CD8-positive, alpha-beta memory T cell (primary cell): ENCODE measurements at regions not wholly inside any gene's neighbourhood (a gene's known extent, or its start where the extent isn't known, plus 50 kb on each side); places are given as distances from the start of the nearest gene placed in this dataset.

Source experiments
- CTCF ChIA-PET: fragments of 350-600 bp; sonication (Branson Sonifier 250); formaldehyde crosslinking; loops from one replicate; lab custom pipeline; 2021; ENCODE audit warnings: antibody characterized with exemption; lab: Charles Lee
- POLR2A ChIA-PET: fragments of 350-600 bp; sonication (Branson Sonifier 250); formaldehyde crosslinking; loops from one replicate; lab custom pipeline; 2021; ENCODE audit warnings: antibody characterized with exemption; lab: Charles Lee
- DNase-seq, 5 donors: peaks; one replicate each; pipeline versions ENCODE4 v3.0.0 to v3.0.0-alpha.2; 2020 to 2022; ENCODE audit warnings: mixed read lengths in 1 of 5
- H3K27ac ChIP-seq: one replicate; pipeline ENCODE4 v1.7.0; 2013; ENCODE audit warnings: low read depth, mild to moderate bottlenecking, low read length, moderate library complexity
- H3K27me3 ChIP-seq: 2 replicates; pipeline ENCODE4 v1.7.0; 2013; ENCODE audit warnings: low read length, mild to moderate bottlenecking; ENCODE audit not compliant: insufficient read depth, poor library complexity, severe bottlenecking
- H3K36me3 ChIP-seq: 2 replicates; pipeline ENCODE4 v1.7.0; 2013; ENCODE audit warnings: mild to moderate bottlenecking, low read length, moderate library complexity; ENCODE audit not compliant: insufficient read depth
- H3K4me1 ChIP-seq: 2 replicates; pipeline ENCODE4 v1.7.0; 2013; ENCODE audit warnings: mild to moderate bottlenecking, low read length, moderate library complexity; ENCODE audit not compliant: insufficient read depth
- H3K4me3 ChIP-seq: 2 replicates; pipeline ENCODE4 v1.7.0; 2013; ENCODE audit warnings: mild to moderate bottlenecking, low read length
- H3K9me3 ChIP-seq: 2 replicates; pipeline ENCODE4 v1.7.0; 2013; ENCODE audit warnings: mild to moderate bottlenecking, low read length
- H3K27ac Mint-ChIP-seq, 8 donors: one replicate each; pipeline ENCODE4 v1.8.0; 2020 to 2021; ENCODE audit warnings: mixed read lengths in 8 of 8, mild to moderate bottlenecking in 6 of 8, inconsistent platforms in 3 of 8, moderate library complexity in 3 of 8
- H3K27me3 Mint-ChIP-seq, 2 donors: one replicate each; pipeline ENCODE4 v1.8.0; 2020 to 2021; ENCODE audit warnings: mixed read lengths in 2 of 2, mild to moderate bottlenecking in 1 of 2, moderate library complexity in 1 of 2
- H3K36me3 Mint-ChIP-seq, 3 donors: one replicate each; pipeline ENCODE4 v1.8.0; 2020 to 2021; ENCODE audit warnings: mixed read lengths in 3 of 3, inconsistent platforms in 1 of 3, mild to moderate bottlenecking in 1 of 3
- H3K4me1 Mint-ChIP-seq, 3 donors: one replicate each; pipeline ENCODE4 v1.8.0; 2020 to 2021; ENCODE audit warnings: mixed read lengths in 3 of 3, inconsistent platforms in 1 of 3, mild to moderate bottlenecking in 1 of 3
- H3K4me3 Mint-ChIP-seq, 7 donors: one replicate each; pipeline ENCODE4 v1.8.0; 2020 to 2021; ENCODE audit warnings: mixed read lengths in 7 of 7, mild to moderate bottlenecking in 6 of 7, moderate library complexity in 4 of 7, inconsistent platforms in 2 of 7
- H3K9me3 Mint-ChIP-seq, 5 donors: one replicate each; pipeline ENCODE4 v1.8.0; 2020 to 2022; ENCODE audit warnings: mixed read lengths in 5 of 5, mild to moderate bottlenecking in 3 of 5, moderate library complexity in 2 of 5, inconsistent platforms in 1 of 5

GRCh38 chr1:103243481-103243880 lies 135.2 kb upstream of the COL11A1 start:
- DNase-seq, result no peak
- H3K36me3 Mint-ChIP-seq, result no peaks in the 10 kb centered on the region

GRCh38 chr1:103239034-103239433 lies 130.7 kb upstream of the COL11A1 start:
- Mint-ChIP-seq H3K9me3 (peaks cover 0 to 6% (median 0%) of the 10 kb centered on the region in 5 donors), H3K4me3 (no peak overlapping the region), H3K27ac (no peak overlapping the region), H3K36me3 (no peaks in the 10 kb centered on the region), H3K4me1 (no peaks in the 10 kb centered on the region), H3K27me3 (no peaks in the 10 kb centered on the region)
- ChIA-PET POLR2A (no interaction called here), CTCF (no interaction called here)
- Histone ChIP-seq H3K4me1 (no peaks in the 10 kb centered on the region), H3K36me3 (no peaks in the 10 kb centered on the region), H3K27ac (no peak overlapping the region), H3K4me3 (no peak overlapping the region), H3K9me3 (no peaks in the 10 kb centered on the region), H3K27me3 (no peaks in the 10 kb centered on the region)
- DNase-seq, result no peak

More at GRCh38 chr1:103243481-103243880, 135.2 kb upstream of the COL11A1 start:
- POLR2A ChIA-PET, result no interaction called here
- H3K36me3 ChIP-seq, result no peaks in the 10 kb centered on the region
- no peak overlapping the region for H3K4me3 Mint-ChIP-seq
- no peaks in the 10 kb centered on the region for H3K27me3 ChIP-seq
- H3K27ac Mint-ChIP-seq, result no peak overlapping the region
- no peaks in the 10 kb centered on the region for H3K9me3 ChIP-seq
- H3K4me1 Mint-ChIP-seq, result no peaks in the 10 kb centered on the region
- H3K27ac ChIP-seq, result no peak overlapping the region
- H3K27me3 Mint-ChIP-seq, result no peaks in the 10 kb centered on the region
- H3K4me1 ChIP-seq, result no peaks in the 10 kb centered on the region
- H3K4me3 ChIP-seq, result no peak overlapping the region
- CTCF ChIA-PET, result no interaction called here
- peaks cover 0 to 6% (median 0%) of the 10 kb centered on the region in 5 donors for H3K9me3 Mint-ChIP-seq

- no peaks in the 10 kb centered on the region for H3K36me3 ChIP-seq
- no peaks in the 10 kb centered on the region for H3K4me1 ChIP-seq
- Mint-ChIP-seq H3K27me3 (no peaks in the 10 kb centered on the region), H3K4me1 (no peaks in the 10 kb centered on the region), H3K9me3 (peaks cover 0 to 2% (median 0%) of the 10 kb centered on the region in 5 donors), H3K4me3 (no peak overlapping the region), H3K36me3 (no peaks in the 10 kb centered on the region), H3K27ac (no peak overlapping the region)
- no peak for DNase-seq
- no peak overlapping the region for H3K4me3 ChIP-seq
- ChIA-PET CTCF (no interaction called here), POLR2A (no interaction called here)
- no peaks in the 10 kb centered on the region for H3K27me3 ChIP-seq
- H3K27ac ChIP-seq, result no peak overlapping the region
- H3K9me3 ChIP-seq, result no peaks in the 10 kb centered on the region
Observed at GRCh38 chr1:103230061-103230460, 121.7 kb upstream of the COL11A1 start.

GRCh38 chr1:103220631-103221041 lies 112.3 kb upstream of the COL11A1 start:
- H3K27me3 Mint-ChIP-seq, result no peaks in the 10 kb centered on the region
- ChIA-PET CTCF (no interaction called here), POLR2A (no interaction called here)
- H3K4me3 Mint-ChIP-seq, result no peak overlapping the region
- DNase-seq, result no peak
- no peak overlapping the region for H3K27ac Mint-ChIP-seq
- no peaks in the 10 kb centered on the region for H3K4me1 ChIP-seq
- no peak overlapping the region for H3K27ac ChIP-seq
- no peaks in the 10 kb centered on the region for H3K36me3 ChIP-seq
- peaks cover 0 to 12% (median 2%) of the 10 kb centered on the region in 5 donors for H3K9me3 Mint-ChIP-seq
- no peaks in the 10 kb centered on the region for H3K9me3 ChIP-seq
- H3K27me3 ChIP-seq, result no peaks in the 10 kb centered on the region
- no peak overlapping the region for H3K4me3 ChIP-seq
- no peaks in the 10 kb centered on the region for H3K36me3 Mint-ChIP-seq
- no peaks in the 10 kb centered on the region for H3K4me1 Mint-ChIP-seq

GRCh38 chr1:103218821-103219220 lies 110.5 kb upstream of the COL11A1 start:
- H3K4me1 Mint-ChIP-seq, result no peaks in the 10 kb centered on the region
- H3K4me3 ChIP-seq, result no peak overlapping the region
- H3K9me3 Mint-ChIP-seq, result peaks cover 0 to 15% (median 0%) of the 10 kb centered on the region in 5 donors
- H3K9me3 ChIP-seq, result no peaks in the 10 kb centered on the region
- H3K27ac Mint-ChIP-seq, result no peak overlapping the region
- no peaks in the 10 kb centered on the region for H3K4me1 ChIP-seq
- no peak for DNase-seq
- ChIA-PET POLR2A (no interaction called here), CTCF (no interaction called here)
- no peak overlapping the region for H3K27ac ChIP-seq
- H3K36me3 Mint-ChIP-seq, result no peaks in the 10 kb centered on the region
- H3K36me3 ChIP-seq, result no peaks in the 10 kb centered on the region
- H3K4me3 Mint-ChIP-seq, result no peak overlapping the region
- H3K27me3 ChIP-seq, result no peaks in the 10 kb centered on the region
- H3K27me3 Mint-ChIP-seq, result no peaks in the 10 kb centered on the region

GRCh38 chr1:103218369-103218768 lies 110.0 kb upstream of the COL11A1 start:
- Mint-ChIP-seq H3K27me3 (no peaks in the 10 kb centered on the region), H3K9me3 (peaks cover 0 to 13% (median 0%) of the 10 kb centered on the region in 5 donors), H3K27ac (no peak overlapping the region), H3K4me3 (no peak overlapping the region), H3K4me1 (no peaks in the 10 kb centered on the region), H3K36me3 (no peaks in the 10 kb centered on the region)
- POLR2A ChIA-PET, result no interaction called here
- DNase-seq, result no peak
- Histone ChIP-seq H3K27me3 (no peaks in the 10 kb centered on the region), H3K36me3 (no peaks in the 10 kb centered on the region), H3K27ac (no peak overlapping the region), H3K4me1 (no peaks in the 10 kb centered on the region), H3K4me3 (no peak overlapping the region), H3K9me3 (no peaks in the 10 kb centered on the region)
- CTCF ChIA-PET, result no interaction called here

GRCh38 chr1:103211073-103211472 lies 102.8 kb upstream of the COL11A1 start:
- Mint-ChIP-seq H3K27ac (no peak overlapping the region), H3K4me3 (no peak overlapping the region), H3K4me1 (no peaks in the 10 kb centered on the region), H3K36me3 (no peaks in the 10 kb centered on the region), H3K9me3 (peaks cover 0 to 14% (median 0%) of the 10 kb centered on the region in 5 donors), H3K27me3 (no peaks in the 10 kb centered on the region)
- ChIA-PET CTCF (no interaction called here), POLR2A (no interaction called here)
- Histone ChIP-seq H3K36me3 (no peaks in the 10 kb centered on the region), H3K27ac (no peak overlapping the region), H3K4me1 (no peaks in the 10 kb centered on the region), H3K27me3 (no peaks in the 10 kb centered on the region), H3K9me3 (no peaks in the 10 kb centered on the region), H3K4me3 (no peak overlapping the region)
- DNase-seq, result no peak

- Mint-ChIP-seq H3K36me3 (no peaks in the 10 kb centered on the region), H3K4me3 (no peak overlapping the region), H3K9me3 (peaks cover 0 to 12% (median 0%) of the 10 kb centered on the region in 5 donors), H3K27ac (peak overlapping the region in 1 of 8 donors; percentile 26), H3K27me3 (no peaks in the 10 kb centered on the region), H3K4me1 (no peaks in the 10 kb centered on the region)
- Histone ChIP-seq H3K36me3 (no peaks in the 10 kb centered on the region), H3K4me3 (no peak overlapping the region), H3K27me3 (no peaks in the 10 kb centered on the region), H3K9me3 (no peaks in the 10 kb centered on the region), H3K27ac (no peak overlapping the region), H3K4me1 (no peaks in the 10 kb centered on the region)
- DNase-seq, result no peak
- CTCF ChIA-PET, result no interaction called here
- POLR2A ChIA-PET, result no interaction called here
Observed at GRCh38 chr1:103208844-103209243, 100.5 kb upstream of the COL11A1 start.

GRCh38 chr1:103199001-103199400 lies 90.7 kb upstream of the COL11A1 start:
- no peaks in the 10 kb centered on the region for H3K4me1 Mint-ChIP-seq
- Histone ChIP-seq H3K36me3 (no peaks in the 10 kb centered on the region), H3K27me3 (no peaks in the 10 kb centered on the region), H3K9me3 (no peaks in the 10 kb centered on the region), H3K4me1 (no peaks in the 10 kb centered on the region), H3K4me3 (no peak overlapping the region), H3K27ac (no peak overlapping the region)
- H3K27ac Mint-ChIP-seq, result no peak overlapping the region
- H3K27me3 Mint-ChIP-seq, result no peaks in the 10 kb centered on the region
- POLR2A ChIA-PET, result no interaction called here
- CTCF ChIA-PET, result no interaction called here
- H3K4me3 Mint-ChIP-seq, result no peak overlapping the region
- peaks cover 0 to 10% (median 3%) of the 10 kb centered on the region in 5 donors for H3K9me3 Mint-ChIP-seq
- no peaks in the 10 kb centered on the region for H3K36me3 Mint-ChIP-seq
- DNase-seq, result no peak
